SJSA1 (cell line): ENCODE measurements at regions not wholly inside any gene's neighbourhood (a gene's known extent, or its start where the extent isn't known, plus 50 kb on each side); places are given as distances from the start of the nearest gene placed in this dataset.

Experiments used
- DNase-seq, 2 experiments: peaks; one replicate each; pipeline ENCODE4 v3.0.0-alpha.2; 2015 to 2020; ENCODE audit warnings: low spot score in 2 of 2, low read depth in 1 of 2
- H3K27ac ChIP-seq: fragments of 250-450 bp; sonication (Bioruptor Pico); 2 replicates; pipeline ENCODE4 v1.5.1; 2020; ENCODE audit warnings: mild to moderate bottlenecking, moderate library complexity
- H3K27me3 ChIP-seq: fragments of 250-450 bp; sonication (Bioruptor Pico); replicated peaks from 2 replicates; pipeline ENCODE4 v1.5.1; 2020; ENCODE audit warnings: mild to moderate bottlenecking, moderate library complexity
- H3K36me3 ChIP-seq: fragments of 250-450 bp; sonication (Bioruptor Pico); 2 replicates; pipeline ENCODE4 v1.5.1; 2020; ENCODE audit warnings: mild to moderate bottlenecking
- H3K4me1 ChIP-seq: fragments of 250-450 bp; sonication (Bioruptor Pico); replicated peaks from 2 replicates; pipeline ENCODE4 v1.6.1; 2021; ENCODE audit warnings: mild to moderate bottlenecking
- H3K4me3 ChIP-seq: fragments of 250-450 bp; sonication (Bioruptor Pico); 2 replicates; pipeline ENCODE4 v1.5.1; 2020; ENCODE audit warnings: mild to moderate bottlenecking
- H3K9me3 ChIP-seq: fragments of 250-450 bp; sonication (Bioruptor Pico); replicated peaks from 2 replicates; pipeline ENCODE4 v1.5.1; 2020; ENCODE audit warnings: mild to moderate bottlenecking

DNA sequence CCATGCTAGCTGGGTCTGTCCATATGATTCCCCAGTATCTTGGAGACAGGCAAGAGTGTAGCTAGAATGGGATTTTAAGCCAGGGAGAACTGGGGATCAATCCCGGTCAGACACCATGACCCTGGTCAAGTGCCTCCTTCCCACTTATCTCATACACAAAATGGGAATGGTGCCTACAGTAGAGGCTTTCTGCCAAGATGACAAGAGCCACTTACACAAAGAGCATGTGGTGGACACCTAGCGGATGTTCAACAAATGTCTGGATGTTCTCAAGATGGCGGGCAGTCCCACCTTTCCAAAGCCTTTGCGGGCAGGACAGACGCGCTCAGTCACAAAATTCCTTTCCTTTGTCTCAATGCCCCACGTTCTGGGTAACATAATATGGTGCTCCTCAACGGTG is 57.3 kb downstream of the MAF start:
- no peak for DNase-seq
- H3K27me3 ChIP-seq, result no peaks in the 10 kb centered on the region
- no peak overlapping the region for H3K27ac ChIP-seq
- H3K4me3 ChIP-seq, result no peak overlapping the region
- H3K4me1 ChIP-seq, result no peaks in the 10 kb centered on the region
- no peaks in the 10 kb centered on the region for H3K36me3 ChIP-seq
- no peaks in the 10 kb centered on the region for H3K9me3 ChIP-seq

DNA sequence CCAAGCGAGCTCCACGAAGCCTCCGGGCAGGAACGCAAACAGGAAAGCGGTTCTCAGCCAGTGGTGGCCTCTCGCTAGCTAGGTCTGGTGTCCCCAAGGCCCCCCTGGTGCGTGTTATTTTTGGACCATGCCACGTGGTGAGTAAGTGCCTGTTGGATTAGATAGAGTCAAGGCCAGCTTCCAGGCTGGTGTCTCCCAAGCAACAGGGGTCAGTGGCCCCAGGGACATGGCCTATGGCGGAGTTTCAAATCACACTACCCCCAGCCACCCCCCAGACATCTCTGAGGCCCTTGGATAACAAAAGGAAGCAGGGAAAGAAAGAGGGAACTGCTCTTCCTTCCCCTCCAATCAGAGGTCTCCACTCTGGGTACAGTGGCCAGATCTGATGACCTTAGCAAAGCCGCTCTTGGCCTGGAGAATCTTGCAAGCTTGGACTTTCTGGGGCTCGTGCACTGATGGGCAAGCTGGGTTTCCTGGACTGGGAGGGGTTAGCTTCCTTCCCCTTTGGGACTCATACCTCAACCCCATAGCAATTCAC is 58.2 kb downstream of the MAF start:
- Histone ChIP-seq H3K27me3 (no peaks in the 10 kb centered on the region), H3K27ac (no peak overlapping the region), H3K4me1 (no peaks in the 10 kb centered on the region), H3K36me3 (no peaks in the 10 kb centered on the region), H3K9me3 (no peaks in the 10 kb centered on the region), H3K4me3 (no peak overlapping the region)
- DNase-seq, result no peak

- DNase-seq, result no peak
- Histone ChIP-seq H3K4me1 (no peaks in the 10 kb centered on the region), H3K9me3 (no peaks in the 10 kb centered on the region), H3K27me3 (no peaks in the 10 kb centered on the region), H3K4me3 (no peak overlapping the region), H3K36me3 (no peaks in the 10 kb centered on the region), H3K27ac (no peak overlapping the region)
These were observed 59.5 kb downstream of the MAF start for GRCh38 chr16:79540825-79541595.

DNA sequence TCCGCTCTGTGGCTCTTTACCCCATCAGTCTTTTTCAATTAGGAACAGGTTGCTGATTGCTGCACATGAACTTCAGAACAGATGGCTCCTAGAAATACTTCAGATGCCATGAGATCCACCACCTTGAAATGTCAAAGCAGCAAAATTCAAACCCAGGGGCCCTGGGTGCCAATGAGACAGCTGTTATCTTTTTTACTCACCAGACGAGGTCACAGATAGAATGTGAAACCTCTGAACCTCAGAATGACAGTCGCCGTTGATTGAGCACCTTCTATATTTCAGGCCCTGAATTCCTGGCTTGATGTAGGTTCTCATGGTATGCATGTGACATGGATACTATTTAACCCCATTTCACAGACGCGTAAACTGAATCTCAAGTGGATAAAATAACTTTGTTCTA is 63.0 kb downstream of the MAF start:
- no peaks in the 10 kb centered on the region; the same call in 1 of the 2 replicates for H3K4me1 ChIP-seq
- no peak overlapping the region for H3K27ac ChIP-seq
- no peaks in the 10 kb centered on the region for H3K9me3 ChIP-seq
- H3K36me3 ChIP-seq, result no peaks in the 10 kb centered on the region
- H3K4me3 ChIP-seq, result no peak overlapping the region
- H3K27me3 ChIP-seq, result no peaks in the 10 kb centered on the region
- no peak for DNase-seq

DNA sequence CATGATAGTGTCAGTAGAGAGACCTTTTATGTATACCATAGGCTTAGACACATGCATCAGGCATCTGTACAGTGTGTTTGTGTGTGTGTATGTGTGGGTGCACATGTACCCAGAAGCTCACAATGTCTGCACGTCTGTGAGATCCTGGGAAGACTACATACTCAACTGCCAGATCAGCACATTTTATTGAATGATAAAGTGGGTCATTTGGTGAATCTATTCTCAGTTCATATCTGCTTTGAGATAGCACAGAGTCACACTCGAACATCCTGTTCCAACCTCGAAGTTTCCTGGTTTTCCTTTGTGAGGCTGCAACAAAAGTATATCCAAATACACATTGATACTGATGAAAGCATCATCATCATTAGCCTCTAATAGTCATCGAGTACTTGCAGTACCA is 63.6 kb downstream of the MAF start:
- Histone ChIP-seq H3K36me3 (no peaks in the 10 kb centered on the region), H3K27ac (no peak overlapping the region), H3K27me3 (no peaks in the 10 kb centered on the region), H3K9me3 (no peaks in the 10 kb centered on the region), H3K4me1 (no peaks in the 10 kb centered on the region; the same call in 1 of the 2 replicates), H3K4me3 (no peak overlapping the region)
- no peak for DNase-seq

DNA sequence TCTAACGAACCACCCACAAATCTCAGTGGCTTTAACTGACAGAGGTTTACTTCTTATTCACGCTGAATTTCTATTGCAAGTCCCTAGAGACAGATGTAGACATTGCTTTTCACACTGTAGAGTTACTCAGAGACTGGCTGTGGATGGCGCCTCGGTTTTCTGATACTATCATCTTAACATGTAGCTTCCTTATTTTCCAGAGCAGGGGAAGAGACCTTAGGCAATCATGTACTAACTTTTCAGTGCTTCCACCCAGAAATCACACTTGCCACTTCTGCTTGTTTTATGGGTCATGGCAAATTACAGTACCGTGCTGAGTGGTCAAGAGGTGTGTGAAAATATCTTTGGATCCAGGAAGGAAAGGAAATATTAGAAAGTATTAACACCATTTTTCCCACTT is 65.4 kb downstream of the MAF start:
- Histone ChIP-seq H3K27ac (no peak overlapping the region), H3K4me1 (no peaks in the 10 kb centered on the region; the same call in 1 of the 2 replicates), H3K9me3 (no peaks in the 10 kb centered on the region), H3K4me3 (no peak overlapping the region), H3K36me3 (no peaks in the 10 kb centered on the region), H3K27me3 (no peaks in the 10 kb centered on the region)
- DNase-seq, result no peak

GRCh38 chr16:79534143-79534542 is 66.4 kb downstream of the MAF start:
- no peak overlapping the region for H3K27ac ChIP-seq
- DNase-seq, result no peak

GRCh38 chr16:79533292-79533691 is 67.2 kb downstream of the MAF start:
- no peaks in the 10 kb centered on the region for H3K27me3 ChIP-seq
- no peaks in the 10 kb centered on the region for H3K9me3 ChIP-seq

More at GRCh38 chr16:79534143-79534542, 66.4 kb downstream of the MAF start:
- Histone ChIP-seq H3K27me3 (no peaks in the 10 kb centered on the region), H3K9me3 (no peaks in the 10 kb centered on the region), H3K36me3 (no peaks in the 10 kb centered on the region), H3K4me1 (no peaks in the 10 kb centered on the region; the same call in 1 of the 2 replicates), H3K4me3 (no peak overlapping the region)

GRCh38 chr16:79532785-79533184 is 67.8 kb downstream of the MAF start:
- Histone ChIP-seq H3K4me1 (no peaks in the 10 kb centered on the region; the same call in 1 of the 2 replicates), H3K4me3 (no peak overlapping the region), H3K9me3 (no peaks in the 10 kb centered on the region), H3K27me3 (no peaks in the 10 kb centered on the region), H3K36me3 (no peaks in the 10 kb centered on the region), H3K27ac (no peak overlapping the region)
- no peak for DNase-seq

More at GRCh38 chr16:79533292-79533691, 67.2 kb downstream of the MAF start:
- Histone ChIP-seq H3K4me3 (no peak overlapping the region), H3K4me1 (no peaks in the 10 kb centered on the region; the same call in 1 of the 2 replicates), H3K36me3 (no peaks in the 10 kb centered on the region), H3K27ac (no peak overlapping the region)
- no peak for DNase-seq

- no peak overlapping the region for H3K4me3 ChIP-seq
- H3K27ac ChIP-seq, result no peak overlapping the region
- no peaks in the 10 kb centered on the region; the same call in 1 of the 2 replicates for H3K4me1 ChIP-seq
- DNase-seq, result no peak
- no peaks in the 10 kb centered on the region for H3K36me3 ChIP-seq
- H3K27me3 ChIP-seq, result no peaks in the 10 kb centered on the region
- no peaks in the 10 kb centered on the region for H3K9me3 ChIP-seq
These were observed 68.3 kb downstream of the MAF start for GRCh38 chr16:79532273-79532672.

GRCh38 chr16:79528338-79528737 is 72.2 kb downstream of the MAF start:
- Histone ChIP-seq H3K4me1 (no peaks in the 10 kb centered on the region; the same call in 1 of the 2 replicates), H3K27ac (no peak overlapping the region), H3K4me3 (no peak overlapping the region), H3K36me3 (no peaks in the 10 kb centered on the region), H3K9me3 (no peaks in the 10 kb centered on the region), H3K27me3 (no peaks in the 10 kb centered on the region)
- DNase-seq, result no peak

GRCh38 chr16:79523971-79524370 is 76.6 kb downstream of the MAF start:
- no peak for DNase-seq
- Histone ChIP-seq H3K36me3 (no peaks in the 10 kb centered on the region), H3K4me3 (no peak overlapping the region), H3K4me1 (no peaks in the 10 kb centered on the region), H3K9me3 (0 out of 2 replicates have a peak, but pooled peaks cover 4% of the 10 kb centered on the region), H3K27me3 (no peaks in the 10 kb centered on the region), H3K27ac (no peak overlapping the region)

DNA sequence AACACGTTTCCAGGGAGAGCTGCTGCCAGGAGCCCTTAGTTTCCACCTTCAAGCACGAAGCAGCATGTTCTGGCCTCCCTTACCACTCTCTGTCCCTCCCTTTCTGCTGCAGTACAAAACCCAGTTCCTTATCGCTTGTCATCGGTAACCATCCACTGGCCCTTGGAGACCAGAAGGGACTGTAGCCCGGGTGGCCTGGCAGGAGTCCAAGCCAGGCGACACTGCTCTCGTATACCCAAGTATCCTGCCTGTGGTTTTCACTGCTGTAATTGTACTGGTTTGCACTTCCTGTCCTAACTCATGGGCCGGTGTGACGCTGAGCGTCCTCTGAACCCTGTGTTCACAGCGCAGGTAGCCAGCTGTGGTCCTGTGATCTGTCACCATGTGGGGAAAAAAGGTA is 81.1 kb downstream of the MAF start:
- H3K36me3 ChIP-seq, result no peaks in the 10 kb centered on the region
- H3K4me1 ChIP-seq, result no peaks in the 10 kb centered on the region
- no peak overlapping the region for H3K4me3 ChIP-seq
- H3K27ac ChIP-seq, result no peak overlapping the region
- H3K27me3 ChIP-seq, result no peaks in the 10 kb centered on the region
- DNase-seq, result no peak
- H3K9me3 ChIP-seq, result 0 out of 2 replicates have a peak, but pooled peaks cover 4% of the 10 kb centered on the region

GRCh38 chr16:79517156-79517555 is 83.4 kb downstream of the MAF start:
- Histone ChIP-seq H3K4me1 (no peaks in the 10 kb centered on the region), H3K9me3 (0 out of 2 replicates have a peak, but pooled peaks cover 4% of the 10 kb centered on the region), H3K27me3 (no peaks in the 10 kb centered on the region), H3K4me3 (no peak overlapping the region), H3K27ac (no peak overlapping the region), H3K36me3 (no peaks in the 10 kb centered on the region)
- no peak for DNase-seq
